GM21526 (cell line): ENCODE measurements at regions not wholly inside any gene's neighbourhood (a gene's known extent, or its start where the extent isn't known, plus 50 kb on each side); places are given as distances from the start of the nearest gene placed in this dataset.
"Not testable (repeated sequence)": the region's sequence is repeated elsewhere in the genome, so short reads cannot be mapped to it uniquely, and the experiment has no call there.

Experiments
- ATAC-seq: cut with Tn5 transposase; IDR thresholded peaks from one replicate; pipeline ENCODE4 v1.9.1; 2021; ENCODE audit warnings: moderate library complexity; ENCODE audit not compliant: unreplicated experiment, low FRiP score

DNA sequence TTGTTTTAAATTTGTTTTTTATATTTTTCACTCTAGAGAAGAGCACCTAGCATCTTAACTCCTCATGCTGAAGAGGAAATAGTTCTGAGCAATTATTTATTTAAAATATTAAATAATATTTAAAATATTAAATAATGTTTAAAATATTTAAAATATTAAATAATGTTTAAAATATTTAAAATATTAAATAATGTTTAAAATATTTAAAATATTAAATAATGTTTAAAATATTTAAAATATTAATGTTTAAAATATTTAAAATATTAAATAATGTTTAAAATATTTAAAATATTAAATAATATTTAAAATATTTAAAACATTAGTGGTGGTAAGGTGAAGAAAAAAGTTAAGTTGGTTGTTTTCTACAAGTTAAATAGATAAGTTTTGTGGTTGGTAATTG, 147.6 kb upstream of the FERMT1 start:
- ATAC-seq, result not testable (repeated sequence)

DNA sequence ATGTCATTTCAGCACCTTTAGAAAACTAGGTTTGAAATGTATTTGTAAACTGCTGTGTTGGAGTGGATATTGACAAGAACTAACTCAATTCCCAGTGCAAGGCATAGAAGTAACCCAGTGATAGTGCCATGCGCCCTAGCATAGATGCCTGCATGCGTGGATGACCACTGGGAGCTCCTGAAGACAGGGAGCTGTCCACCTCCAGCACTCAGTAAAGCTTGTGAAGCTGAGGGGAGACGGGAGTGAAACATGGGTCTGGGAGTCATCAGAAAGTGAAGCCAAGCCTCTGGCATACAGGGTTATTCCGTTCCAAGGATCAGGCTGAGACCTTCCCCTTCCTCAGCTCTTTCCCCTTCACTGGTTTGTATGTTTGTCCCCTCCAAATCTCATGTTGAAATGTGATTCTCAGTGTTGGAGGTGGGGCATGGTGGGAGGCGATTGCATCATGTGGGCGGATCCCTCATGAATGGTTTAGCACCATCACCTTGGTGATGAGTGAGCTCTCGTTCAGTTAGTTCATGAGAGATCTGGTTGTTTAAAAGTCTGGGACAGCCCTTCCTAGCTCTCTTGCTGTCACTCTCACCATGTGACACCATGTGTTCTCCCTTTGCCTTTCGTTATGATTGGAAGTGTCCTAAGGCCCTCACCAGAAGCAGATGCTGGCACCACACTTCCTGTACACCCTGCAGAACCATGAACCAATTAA, 146.5 kb upstream of the FERMT1 start:
- no peak for ATAC-seq

DNA sequence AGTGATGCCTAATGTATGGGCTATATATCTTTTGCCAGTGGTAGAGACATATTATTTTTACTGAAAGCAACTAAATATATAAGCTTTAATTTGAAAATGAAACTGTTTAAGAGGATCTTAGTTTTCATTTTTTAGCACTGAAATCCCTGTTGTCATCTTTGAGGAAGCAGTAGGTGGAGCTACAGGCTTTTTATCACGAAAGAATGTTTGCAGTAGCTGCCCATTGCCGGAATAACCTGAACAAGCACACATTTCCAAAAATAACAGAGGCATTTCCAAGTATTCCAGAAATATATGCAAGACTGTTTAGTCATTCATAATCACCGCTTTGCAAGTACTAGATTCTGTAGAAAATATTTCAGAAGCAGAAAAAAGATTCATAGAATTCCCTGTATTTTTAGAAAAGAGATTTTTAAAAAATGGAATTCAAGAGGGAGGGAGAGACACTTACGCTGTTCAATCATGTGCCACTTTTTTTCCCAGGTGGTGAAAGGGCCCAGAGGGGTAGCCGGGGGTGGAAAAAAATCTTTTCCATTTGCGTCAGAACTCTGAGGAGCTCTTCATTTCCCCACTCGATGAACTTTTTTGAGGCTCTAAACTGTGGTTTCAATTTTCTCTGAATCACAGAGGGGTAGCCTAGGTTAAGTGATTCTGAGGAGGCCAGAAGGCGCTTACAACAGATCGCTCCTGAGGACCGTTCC, 142.5 kb upstream of the FERMT1 start:
- no peak for ATAC-seq

- ATAC-seq, result no peak
Observed at GRCh38 chr20:6253396-6253795, 130.6 kb upstream of the FERMT1 start.

DNA sequence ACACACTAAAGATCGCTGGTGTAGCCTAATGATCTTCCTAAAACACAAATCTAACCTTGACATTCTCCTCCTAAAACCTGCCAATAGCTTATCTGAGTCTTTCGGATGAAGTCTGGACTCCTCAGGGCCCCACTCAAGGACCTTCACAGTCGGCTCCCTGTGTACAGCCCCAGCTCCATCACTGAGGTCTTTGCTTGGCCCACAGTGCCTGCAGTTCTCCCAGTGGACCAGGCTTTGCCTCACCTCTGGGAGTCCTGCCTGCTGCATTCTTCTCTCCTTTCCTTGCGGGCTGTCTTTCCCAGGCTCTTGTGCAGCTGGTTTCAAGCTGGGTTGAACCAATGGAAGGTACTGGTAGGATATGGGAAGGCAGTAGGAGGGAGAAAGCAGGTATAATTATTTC, 122.6 kb upstream of the FERMT1 start:
- ATAC-seq, result no peak

- no peak for ATAC-seq
Observed at GRCh38 chr20:6241591-6241990, 118.8 kb upstream of the FERMT1 start.

- no peak for ATAC-seq
Observed at GRCh38 chr20:6240059-6240458, 117.2 kb upstream of the FERMT1 start.

- no peak for ATAC-seq
Observed at GRCh38 chr20:6238421-6238820, 115.6 kb upstream of the FERMT1 start.

DNA sequence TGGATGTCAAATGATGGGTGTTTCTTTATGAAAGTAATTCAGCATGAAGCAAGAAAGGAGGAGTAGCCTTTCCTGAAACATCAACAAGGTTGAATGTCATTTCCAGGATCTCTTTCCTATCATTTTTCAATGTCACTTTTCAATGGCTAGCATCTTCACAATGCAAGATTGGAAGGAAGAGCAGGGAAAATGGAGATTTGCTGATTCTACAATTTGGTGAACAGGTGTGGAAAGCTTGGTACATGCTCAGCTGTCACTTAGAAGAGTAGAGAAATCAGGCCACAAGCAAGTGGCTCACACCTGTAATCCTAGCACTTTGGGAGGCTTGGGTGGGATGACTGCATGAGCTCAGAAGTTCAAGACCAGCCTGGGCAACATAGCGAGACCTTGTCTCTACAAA, 112.7 kb upstream of the FERMT1 start:
- ATAC-seq, result no peak

DNA sequence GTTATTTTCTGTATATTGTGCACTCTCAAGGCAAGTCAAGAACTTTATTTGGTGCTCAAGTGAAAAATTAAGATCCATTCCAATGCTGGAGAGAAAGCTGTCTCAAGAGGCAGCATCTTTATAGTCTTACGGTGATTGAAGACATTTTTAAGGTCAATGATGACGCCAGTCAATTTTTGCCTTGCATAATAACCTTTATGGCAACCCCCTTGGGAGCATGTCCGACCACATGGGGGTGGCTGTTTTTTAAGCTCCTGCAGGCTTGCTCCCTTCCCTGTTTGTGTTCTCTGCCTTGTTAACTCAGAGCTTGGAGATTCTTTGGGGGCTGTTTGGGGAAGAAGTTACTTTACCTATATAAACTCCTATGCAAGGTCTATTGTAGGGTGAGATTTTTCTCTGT, 109.6 kb upstream of the FERMT1 start:
- no peak for ATAC-seq

GRCh38 chr20:6231556-6231955, 108.7 kb upstream of the FERMT1 start:
- no peak for ATAC-seq

DNA sequence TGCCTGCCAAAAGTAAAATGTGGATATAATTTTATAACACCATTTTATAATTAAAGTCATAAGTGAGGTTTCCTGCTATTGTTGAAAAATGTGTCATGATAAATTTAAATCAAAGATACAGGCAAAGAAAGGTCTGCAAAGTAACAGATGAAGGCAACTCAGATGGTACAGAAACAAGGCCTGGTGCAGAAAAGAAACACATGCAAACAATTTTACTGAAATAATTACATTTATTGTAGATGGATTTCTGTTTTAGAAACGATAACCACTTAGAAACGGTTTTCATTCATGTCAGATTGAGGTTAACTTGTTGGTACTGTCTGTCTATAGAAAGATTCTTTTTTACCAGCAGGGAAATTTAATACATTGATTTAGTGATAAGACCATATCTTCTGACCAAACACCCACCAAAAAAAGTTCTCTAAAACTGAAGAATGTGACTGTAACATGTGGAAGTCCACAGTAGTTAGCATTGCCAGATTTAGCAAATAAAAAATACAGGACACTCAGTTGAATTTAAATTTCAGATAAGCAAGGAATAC, 105.5 kb upstream of the FERMT1 start:
- ATAC-seq, result no peak

DNA sequence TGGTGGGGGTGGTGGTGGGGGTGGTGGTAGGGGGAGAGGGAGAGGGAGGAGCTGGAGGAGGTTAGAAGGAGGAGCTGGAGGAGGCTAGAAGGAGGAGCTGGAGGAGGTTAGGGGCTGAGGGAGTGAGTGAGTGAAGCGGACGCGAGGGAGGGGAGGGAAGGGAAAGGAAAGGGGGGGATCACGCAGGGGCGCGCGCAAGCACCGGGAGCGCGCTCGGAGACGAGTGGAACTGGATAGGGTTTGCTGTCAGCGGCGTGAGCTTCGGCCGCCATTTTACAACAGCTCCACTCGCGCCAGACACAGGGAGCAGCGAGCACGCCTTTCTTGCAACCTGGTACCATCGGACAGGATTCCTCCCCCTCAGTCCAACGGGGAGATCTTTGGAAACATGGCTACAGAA, 90.5 kb upstream of the FERMT1 start:
- no peak for ATAC-seq

- no peak for ATAC-seq
Observed at GRCh38 chr20:6212903-6213302, 90.1 kb upstream of the FERMT1 start.

- no peak for ATAC-seq
Observed at GRCh38 chr20:6209093-6209492, 86.3 kb upstream of the FERMT1 start.

GRCh38 chr20:6200092-6200491, 77.3 kb upstream of the FERMT1 start:
- no peak for ATAC-seq

- ATAC-seq, result no peak
Observed at GRCh38 chr20:6185268-6185667, 62.4 kb upstream of the FERMT1 start.

DNA sequence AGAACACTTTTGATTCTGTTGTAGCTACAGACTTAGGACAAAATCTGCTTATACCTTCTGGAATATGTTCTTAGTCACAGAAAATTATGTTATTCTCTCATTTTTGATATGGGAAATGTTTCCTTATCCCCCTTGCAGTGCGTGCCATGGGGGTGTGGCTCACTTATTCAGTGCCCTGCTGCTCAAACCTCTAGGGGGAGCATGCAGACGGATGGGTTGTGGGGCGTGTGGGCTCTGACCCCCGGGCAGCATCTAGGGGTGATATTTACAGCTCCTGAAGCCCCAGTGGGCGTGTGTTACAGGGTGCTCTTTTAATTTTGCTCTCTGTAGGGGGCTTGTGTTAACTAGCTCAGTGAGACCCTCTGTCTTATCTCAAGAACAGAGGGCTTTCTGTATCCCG, 61.3 kb upstream of the FERMT1 start:
- ATAC-seq, result no peak

DNA sequence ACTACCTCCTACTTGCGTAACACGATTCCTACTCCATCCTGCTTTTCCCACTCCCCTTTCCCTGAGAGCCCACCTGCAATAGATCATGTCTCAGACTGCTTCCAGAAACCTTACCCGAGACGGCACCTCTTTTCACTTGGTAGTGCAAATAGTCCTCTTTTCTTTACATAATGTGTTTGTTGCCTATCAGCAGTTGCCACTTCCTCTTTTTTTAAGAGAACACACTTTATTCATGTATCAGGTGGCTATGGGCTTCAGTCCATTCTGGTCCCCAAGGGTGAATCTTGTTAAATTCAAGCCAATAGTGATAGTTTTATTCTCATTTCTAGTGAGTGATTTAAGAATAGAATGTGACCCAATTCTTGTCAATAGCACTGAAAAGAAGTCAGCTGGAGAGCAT, 57.7 kb upstream of the FERMT1 start:
- no peak for ATAC-seq

DNA sequence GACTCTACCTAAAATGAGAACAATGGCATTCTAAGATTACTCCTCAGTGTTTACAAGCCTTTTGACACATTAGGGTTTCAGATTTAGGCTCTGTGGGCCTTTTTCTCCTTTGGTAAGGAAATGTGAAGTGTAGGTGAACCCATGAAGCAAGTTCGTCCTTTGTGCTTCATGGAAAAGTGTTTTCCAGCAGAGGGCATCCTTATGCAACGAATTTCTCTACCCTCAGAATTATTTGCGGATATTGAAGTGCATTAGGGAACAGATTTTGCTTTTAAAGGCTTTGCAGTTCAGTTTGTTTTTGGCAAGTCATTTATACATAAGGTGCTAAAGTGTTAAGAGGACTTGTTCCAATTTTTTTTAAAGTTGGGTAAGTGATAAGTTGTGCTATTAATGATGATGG, 55.7 kb upstream of the FERMT1 start:
- ATAC-seq, result no peak

GRCh38 chr20:6173481-6173880, 50.7 kb upstream of the FERMT1 start:
- no peak for ATAC-seq
